Neuronal stem cell (in vitro differentiated cells): ENCODE measurements at regions not wholly inside any gene's neighbourhood (a gene's known extent, or its start where the extent isn't known, plus 50 kb on each side); places are given as distances from the start of the nearest gene placed in this dataset.
"Not testable (repeated sequence)": the region's sequence is repeated elsewhere in the genome, so short reads cannot be mapped to it uniquely, and the experiment has no call there.

Experiments used
- DNase-seq: peaks from one replicate; pipeline ENCODE4 v3.0.0-alpha.2; 2013; ENCODE audit warnings: low spot score
- H2AFZ ChIP-seq: one replicate; pipeline ENCODE4 v1.6.1; 2013; ENCODE audit warnings: mild to moderate bottlenecking, low read length, inconsistent platforms
- H2AK5ac ChIP-seq: 2 replicates; pipeline ENCODE4 v1.6.1; 2013; ENCODE audit warnings: low read depth, mild to moderate bottlenecking, inconsistent platforms, low read length, moderate library complexity, mixed read lengths
- H2BK120ac ChIP-seq: 2 replicates; pipeline ENCODE4 v1.6.1; 2013; ENCODE audit warnings: low read depth, mild to moderate bottlenecking, inconsistent platforms, low read length, moderate library complexity, mixed read lengths
- H2BK12ac ChIP-seq: one replicate; pipeline ENCODE4 v1.6.1; 2013; ENCODE audit warnings: low read length, inconsistent platforms
- H2BK15ac ChIP-seq: 2 replicates; pipeline ENCODE4 v1.6.1; 2013; ENCODE audit warnings: mild to moderate bottlenecking, low read length, inconsistent platforms, mixed read lengths
- H2BK5ac ChIP-seq: one replicate; pipeline ENCODE4 v1.6.1; 2013; ENCODE audit warnings: inconsistent platforms, mild to moderate bottlenecking, low read length, moderate library complexity
- H3K14ac ChIP-seq: one replicate; pipeline ENCODE4 v1.6.1; 2013; ENCODE audit warnings: low read length, inconsistent platforms
- H3K18ac ChIP-seq: 2 replicates; pipeline ENCODE4 v1.6.1; 2013; ENCODE audit warnings: low read length, inconsistent platforms
- H3K23ac ChIP-seq: 2 replicates; pipeline ENCODE4 v1.6.1; 2013; ENCODE audit warnings: low read depth, mild to moderate bottlenecking, mixed read lengths, low read length, inconsistent platforms; ENCODE audit not compliant: poor library complexity
- H3K27ac ChIP-seq: replicated peaks from 3 replicates; pipeline ENCODE4 v1.5.1; 2013; ENCODE audit warnings: low read length, inconsistent platforms
- H3K27me3 ChIP-seq, 3 experiments: 2 replicates each; pipeline ENCODE4 v1.6.1; 2013; ENCODE audit warnings: low read length in 3 of 3, mild to moderate bottlenecking in 2 of 3, inconsistent platforms in 1 of 3, low read depth in 1 of 3, mixed read lengths in 1 of 3, moderate library complexity in 1 of 3; ENCODE audit not compliant: control insufficient read depth in 3 of 3, insufficient read depth in 3 of 3
- H3K36me3 ChIP-seq, 2 donors: replicated peaks in 1 of 2; 2 replicates each; pipeline ENCODE4 v1.6.1; 2013; ENCODE audit warnings: low read length in 2 of 2; ENCODE audit not compliant: control insufficient read depth in 2 of 2, insufficient read depth in 2 of 2
- H3K4ac ChIP-seq: 2 replicates; pipeline ENCODE4 v1.6.1; 2013; ENCODE audit warnings: inconsistent platforms, mild to moderate bottlenecking, low read length, moderate library complexity
- H3K4me1 ChIP-seq, 2 donors: 1 replicate in 1 of 2; 2 replicates in 1 of 2; pipeline ENCODE4 v1.6.1; 2013; ENCODE audit warnings: low read length in 2 of 2, low read depth in 1 of 2; ENCODE audit not compliant: control insufficient read depth in 2 of 2, insufficient read depth in 1 of 2
- H3K4me2 ChIP-seq: one replicate; pipeline ENCODE4 v1.6.1; 2013; ENCODE audit warnings: mild to moderate bottlenecking, low read length, inconsistent platforms; ENCODE audit not compliant: insufficient read depth, poor library complexity, severe bottlenecking
- H3K4me3 ChIP-seq, 2 donors: 2 replicates each; pipeline ENCODE4 v1.5.1; 2013; ENCODE audit warnings: low read length in 2 of 2, mild to moderate bottlenecking in 2 of 2, inconsistent platforms in 1 of 2, moderate library complexity in 1 of 2
- H3K79me1 ChIP-seq: one replicate; pipeline ENCODE4 v1.6.1; 2013; ENCODE audit warnings: low read depth, mild to moderate bottlenecking, inconsistent platforms, low read length, moderate library complexity
- H3K9ac ChIP-seq: one replicate; pipeline ENCODE4 v1.6.1; 2013; ENCODE audit warnings: mild to moderate bottlenecking, low read depth, low read length, inconsistent platforms; ENCODE audit not compliant: poor library complexity
- H3K9me3 ChIP-seq, 2 donors: replicated peaks in 1 of 2; 2 replicates each; pipeline versions ENCODE3 to v1.6.1; 2013; ENCODE audit warnings: low read length in 2 of 2, mild to moderate bottlenecking in 2 of 2, inconsistent platforms in 1 of 2, low read depth in 1 of 2, mixed read lengths in 1 of 2, moderate library complexity in 1 of 2; ENCODE audit not compliant: control insufficient read depth in 2 of 2, insufficient read depth in 1 of 2
- H4K8ac ChIP-seq: one replicate; pipeline ENCODE4 v1.6.1; 2013; ENCODE audit warnings: low read depth, mild to moderate bottlenecking, inconsistent platforms, low read length, moderate library complexity
- H4K91ac ChIP-seq: one replicate; pipeline ENCODE4 v1.6.1; 2013; ENCODE audit warnings: low read length, low read depth, mild to moderate bottlenecking, inconsistent platforms; ENCODE audit not compliant: poor library complexity
- WGBS, 2 donors: extraction: QIAGEN DNeasy Blood & Tissue Kit; methylation state at CpG; one replicate each; pipeline ENCODE4 v1.1.7; 2013; ENCODE audit warnings: missing lambda C conversion rate in 2 of 2, mixed read lengths in 1 of 2; ENCODE audit not compliant: insufficient read length in 2 of 2, insufficient replicate concordance in 1 of 2; ENCODE audit errors: extremely low coverage in 2 of 2; 5-methylcytosine and 5-hydroxymethylcytosine counted together

GRCh38 chr2:17362956-17363355, 155.3 kb downstream of the RAD51AP2 start:
- Histone ChIP-seq H4K8ac (no peak overlapping the region), H3K4ac (no peak overlapping the region), H3K23ac (no peak overlapping the region), H2BK5ac (no peak overlapping the region), H2BK15ac (no peak overlapping the region), H3K9ac (no peak overlapping the region), H2BK120ac (no peak overlapping the region), H3K4me1 (no peaks in the 10 kb centered on the region), H3K9me3 (no peaks in the 10 kb centered on the region), H2AK5ac (no peak overlapping the region), H4K91ac (no peak overlapping the region), H3K4me2 (no peak overlapping the region), H3K4me3 (no peak overlapping the region), H3K27ac (no peak overlapping the region), H3K79me1 (no peaks in the 10 kb centered on the region), H2AFZ (no peak overlapping the region), H3K18ac (no peak overlapping the region), H3K27me3 (no peaks in the 10 kb centered on the region), H3K36me3 (no peaks in the 10 kb centered on the region), H2BK12ac (no peak overlapping the region), H3K14ac (no peak overlapping the region)
- no CpG with 5 or more reads among the region's 1 CpG for WGBS, 2 donors
- DNase-seq: no peak

GRCh38 chr2:17355608-17356329, 162.5 kb downstream of the RAD51AP2 start:
- DNase-seq: no peak
- Histone ChIP-seq H3K79me1 (no peaks in the 10 kb centered on the region), H3K14ac (no peak overlapping the region), H4K8ac (no peak overlapping the region), H3K27me3 (no peaks in the 10 kb centered on the region), H3K4me3 (no peak overlapping the region), H3K4me1 (no peaks in the 10 kb centered on the region), H3K9me3 (peaks cover 0 to 2% of the 10 kb centered on the region in 2 donors), H2AFZ (no peak overlapping the region), H2BK12ac (no peak overlapping the region), H2BK15ac (no peak overlapping the region), H3K4me2 (no peak overlapping the region), H3K18ac (no peak overlapping the region), H3K9ac (no peak overlapping the region), H2AK5ac (no peak overlapping the region), H3K27ac (no peak overlapping the region), H2BK120ac (no peak overlapping the region), H3K23ac (no peak overlapping the region), H3K36me3 (no peaks in the 10 kb centered on the region), H4K91ac (no peak overlapping the region), H3K4ac (no peak overlapping the region), H2BK5ac (no peak overlapping the region)
- WGBS, 2 donors: 100% methylated on average over 1 of the region's 6 CpGs

- H3K27ac ChIP-seq: no peak overlapping the region
- peaks cover 0 to 2% of the 10 kb centered on the region in 2 donors for H3K9me3 ChIP-seq
- H3K27me3 ChIP-seq: no peaks in the 10 kb centered on the region
- H2BK12ac ChIP-seq: no peak overlapping the region
- no peak overlapping the region for H2BK5ac ChIP-seq
- H3K4me1 ChIP-seq: no peaks in the 10 kb centered on the region
- no peak overlapping the region for H3K4ac ChIP-seq
- no peaks in the 10 kb centered on the region for H3K36me3 ChIP-seq
- H2BK15ac ChIP-seq: no peak overlapping the region
- H3K23ac ChIP-seq: no peak overlapping the region
- H3K4me2 ChIP-seq: no peak overlapping the region
- no peak overlapping the region for H2AK5ac ChIP-seq
- no peak overlapping the region for H3K9ac ChIP-seq
- no peak overlapping the region for H4K8ac ChIP-seq
- H4K91ac ChIP-seq: no peak overlapping the region
- H2AFZ ChIP-seq: no peak overlapping the region
- H3K4me3 ChIP-seq: no peak overlapping the region
- no peak for DNase-seq
- H2BK120ac ChIP-seq: no peak overlapping the region
- H3K18ac ChIP-seq: no peak overlapping the region
- H3K79me1 ChIP-seq: no peaks in the 10 kb centered on the region
- H3K14ac ChIP-seq: no peak overlapping the region
Measured at GRCh38 chr2:17353263-17353662, 165.0 kb downstream of the RAD51AP2 start.

- no CpG with 5 or more reads among the region's 4 CpGs for WGBS, 2 donors
- H3K4me1 ChIP-seq, DNase-seq, H3K36me3 ChIP-seq, H3K4ac ChIP-seq, H2AFZ ChIP-seq, H3K18ac ChIP-seq, H2BK120ac ChIP-seq, H2BK5ac ChIP-seq, H3K9ac ChIP-seq, H3K9me3 ChIP-seq, H4K91ac ChIP-seq, H3K79me1 ChIP-seq, H4K8ac ChIP-seq, H2AK5ac ChIP-seq, H3K4me3 ChIP-seq, H2BK15ac ChIP-seq, H2BK12ac ChIP-seq, H3K27me3 ChIP-seq, H3K14ac ChIP-seq, H3K27ac ChIP-seq, H3K4me2 ChIP-seq, H3K23ac ChIP-seq: not testable (repeated sequence)
Measured at GRCh38 chr2:17342692-17343091, 175.5 kb downstream of the RAD51AP2 start.
